Glutamatergic neuron (in vitro differentiated cells): ENCODE measurements at regions not wholly inside any gene's neighbourhood (a gene's known extent, or its start where the extent isn't known, plus 50 kb on each side); places are given as distances from the start of the nearest gene placed in this dataset.

Source experiments
- DNase-seq: peaks from one replicate; pipeline ENCODE4 v3.0.0; 2022
- H3K27ac Mint-ChIP-seq: one replicate; pipeline ENCODE4 v1.8.0; 2020; ENCODE audit warnings: mild to moderate bottlenecking, mixed read lengths, inconsistent platforms; ENCODE audit not compliant: unreplicated experiment
- H3K27me3 Mint-ChIP-seq: one replicate; pipeline ENCODE4 v1.8.0; 2020; ENCODE audit warnings: mild to moderate bottlenecking, moderate library complexity, mixed read lengths, inconsistent platforms; ENCODE audit not compliant: unreplicated experiment
- H3K36me3 Mint-ChIP-seq: one replicate; pipeline ENCODE4 v1.8.0; 2020; ENCODE audit warnings: mild to moderate bottlenecking, mixed read lengths, inconsistent platforms; ENCODE audit not compliant: unreplicated experiment
- H3K4me1 Mint-ChIP-seq: one replicate; pipeline ENCODE4 v1.8.0; 2020; ENCODE audit warnings: mild to moderate bottlenecking, low read depth, mixed read lengths, inconsistent platforms; ENCODE audit not compliant: unreplicated experiment
- H3K4me3 Mint-ChIP-seq: one replicate; pipeline ENCODE4 v1.8.0; 2020; ENCODE audit warnings: mild to moderate bottlenecking, mixed read lengths, inconsistent platforms; ENCODE audit not compliant: unreplicated experiment
- H3K9me3 Mint-ChIP-seq: one replicate; pipeline ENCODE4 v1.8.0; 2020; ENCODE audit warnings: mild to moderate bottlenecking, moderate library complexity, mixed read lengths, inconsistent platforms; ENCODE audit not compliant: unreplicated experiment
- CTCF ChIP-seq: fragments of 200-600 bp; sonication (generic); IDR thresholded peaks from one replicate; pipeline ENCODE4 v1.5.0; 2021; ENCODE audit not compliant: partially characterized antibody, unreplicated experiment

DNA sequence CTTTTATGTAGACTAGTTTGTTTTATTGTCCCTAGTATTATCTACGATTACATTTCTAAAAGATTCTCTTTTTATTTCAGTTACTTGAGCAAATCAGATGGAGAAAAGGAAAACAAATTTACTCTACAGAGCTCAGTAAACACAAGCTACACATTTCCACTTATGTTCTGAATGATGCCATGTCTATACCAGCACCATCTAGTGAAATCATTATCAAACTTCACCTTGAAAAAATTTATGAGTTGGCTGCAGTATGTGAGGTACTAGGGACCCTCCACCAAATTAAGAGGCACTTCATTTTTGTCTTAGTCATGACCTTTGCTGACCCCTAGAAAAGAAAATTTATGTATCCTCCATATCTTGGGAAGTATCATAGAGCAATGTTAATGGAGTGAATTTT, 827.4 kb downstream of the SI start:
- no peak for DNase-seq
- no peaks in the 10 kb centered on the region for H3K27me3 Mint-ChIP-seq
- H3K4me1 Mint-ChIP-seq, result no peaks in the 10 kb centered on the region
- no peak for TF ChIP-seq CTCF
- no peak overlapping the region for H3K4me3 Mint-ChIP-seq
- no peaks in the 10 kb centered on the region for H3K9me3 Mint-ChIP-seq
- H3K27ac Mint-ChIP-seq, result no peak overlapping the region
- no peaks in the 10 kb centered on the region for H3K36me3 Mint-ChIP-seq

DNA sequence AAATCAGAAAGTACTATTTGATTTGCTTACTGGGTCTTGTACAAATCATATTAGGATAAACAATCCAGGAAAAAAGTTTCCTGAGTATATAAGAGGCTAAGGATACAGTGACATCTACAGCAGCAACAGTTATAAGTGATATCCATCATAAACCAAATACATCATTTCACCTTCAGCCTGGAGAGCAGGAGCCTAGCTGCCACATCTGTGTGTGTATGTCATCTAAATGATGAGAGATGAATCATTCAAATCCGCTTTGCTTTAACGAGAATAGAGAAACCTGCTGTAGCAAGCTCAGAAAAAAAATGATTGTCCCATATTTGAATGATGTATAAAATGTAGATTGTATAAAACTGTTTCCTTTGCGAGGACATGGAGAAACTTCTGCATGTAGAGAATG, 841.4 kb downstream of the SI start:
- Mint-ChIP-seq H3K27me3 (no peaks in the 10 kb centered on the region), H3K4me1 (peaks cover 2% of the 10 kb centered on the region), H3K27ac (no peak overlapping the region), H3K9me3 (peaks cover 2% of the 10 kb centered on the region), H3K4me3 (no peak overlapping the region), H3K36me3 (no peaks in the 10 kb centered on the region)
- no peak for DNase-seq
- TF ChIP-seq CTCF, result no peak

DNA sequence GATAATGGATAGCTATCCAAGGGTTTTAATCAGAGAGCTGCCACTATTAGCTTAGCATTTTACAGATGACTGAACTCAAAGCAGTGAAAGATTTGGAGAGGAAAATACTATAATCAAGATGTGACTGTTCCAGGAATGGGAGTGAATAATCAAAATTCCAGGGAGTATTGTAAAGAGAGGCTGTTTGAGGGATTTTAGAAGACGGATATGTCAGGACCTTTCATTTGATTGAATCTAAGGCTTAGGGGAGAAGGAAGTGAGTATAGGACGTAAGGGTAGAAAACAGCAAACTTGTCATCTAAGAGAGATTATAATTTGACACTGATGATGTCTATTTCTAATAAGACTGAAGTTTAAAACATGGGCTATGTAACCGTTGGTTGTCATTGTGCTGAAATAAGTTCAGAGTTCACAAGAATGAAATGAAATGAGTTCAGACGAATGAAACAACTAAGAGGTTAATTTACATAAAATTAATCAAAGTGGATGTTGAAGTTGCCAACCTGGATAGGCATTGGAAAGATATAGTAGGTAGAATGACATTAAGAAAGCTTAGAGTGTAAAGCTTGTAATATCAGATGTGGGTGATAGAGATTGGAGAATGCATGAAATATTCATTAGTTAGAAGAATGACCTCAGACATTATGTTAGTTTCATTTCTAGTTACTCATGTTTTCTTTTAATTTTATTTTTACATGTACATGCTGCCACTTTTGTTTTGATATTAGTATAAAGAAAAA, 842.8 kb downstream of the SI start:
- Mint-ChIP-seq H3K4me3 (no peak overlapping the region), H3K9me3 (peaks cover 2% of the 10 kb centered on the region), H3K4me1 (peaks cover 2% of the 10 kb centered on the region), H3K36me3 (no peaks in the 10 kb centered on the region), H3K27me3 (no peaks in the 10 kb centered on the region), H3K27ac (no peak overlapping the region)
- no peak for DNase-seq
- TF ChIP-seq CTCF, result no peak

- Mint-ChIP-seq H3K36me3 (no peaks in the 10 kb centered on the region), H3K27ac (no peak overlapping the region), H3K4me1 (peaks cover 2% of the 10 kb centered on the region), H3K27me3 (no peaks in the 10 kb centered on the region), H3K4me3 (no peak overlapping the region), H3K9me3 (peaks cover 1% of the 10 kb centered on the region)
- no peak for DNase-seq
- no peak for TF ChIP-seq CTCF
Measured at GRCh38 chr3:164233951-164234350, 844.3 kb downstream of the SI start.

DNA sequence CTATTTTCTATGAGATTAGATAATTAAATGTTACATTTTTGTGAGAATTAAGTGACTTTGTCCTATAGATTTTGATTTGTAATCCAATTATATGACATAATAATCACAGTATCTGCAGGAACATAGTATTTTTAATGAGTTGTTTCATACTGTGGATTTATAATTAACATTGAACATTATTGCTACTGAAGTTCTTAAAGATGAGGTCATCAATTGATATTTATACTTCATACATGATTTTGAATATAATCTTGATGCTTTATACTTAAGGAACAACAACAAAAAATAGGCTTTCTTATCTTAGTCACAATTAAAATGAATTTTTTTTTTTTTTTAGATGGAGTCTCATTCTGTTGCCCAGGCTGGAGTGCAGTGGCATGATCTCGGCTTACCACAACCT, 846.6 kb downstream of the SI start:
- H3K36me3 Mint-ChIP-seq, result no peaks in the 10 kb centered on the region
- H3K4me1 Mint-ChIP-seq, result no peaks in the 10 kb centered on the region
- H3K4me3 Mint-ChIP-seq, result no peak overlapping the region
- no peak overlapping the region for H3K27ac Mint-ChIP-seq
- H3K27me3 Mint-ChIP-seq, result no peaks in the 10 kb centered on the region
- H3K9me3 Mint-ChIP-seq, result no peaks in the 10 kb centered on the region
- DNase-seq, result no peak
- TF ChIP-seq CTCF, result no peak
